Adipocyte (in vitro differentiated cells): ENCODE measurements at regions not wholly inside any gene's neighbourhood (a gene's known extent, or its start where the extent isn't known, plus 50 kb on each side); places are given as distances from the start of the nearest gene placed in this dataset.

Source experiments
- DNase-seq: peaks from one replicate; pipeline ENCODE4 v3.0.0-alpha.2; 2015; ENCODE audit warnings: low read depth
- H3K27me3 ChIP-seq: replicated peaks from 2 replicates; pipeline ENCODE4 v1.7.0; 2013; ENCODE audit warnings: mild to moderate bottlenecking, low read length, moderate library complexity; ENCODE audit not compliant: control insufficient read depth, insufficient read depth
- H3K36me3 ChIP-seq: 2 replicates; pipeline ENCODE4 v1.7.0; 2013; ENCODE audit warnings: low read length, mild to moderate bottlenecking, moderate library complexity; ENCODE audit not compliant: control insufficient read depth, insufficient read depth, severe bottlenecking
- H3K4me1 ChIP-seq: 2 replicates; pipeline ENCODE4 v1.7.0; 2013; ENCODE audit warnings: mild to moderate bottlenecking, low read length, moderate library complexity; ENCODE audit not compliant: control insufficient read depth, insufficient read depth
- H3K4me3 ChIP-seq: 2 replicates; pipeline ENCODE4 v1.7.0; 2013; ENCODE audit warnings: mild to moderate bottlenecking, low read length, moderate library complexity
- H3K9ac ChIP-seq: 2 replicates; pipeline ENCODE4 v1.7.0; 2013; ENCODE audit warnings: mild to moderate bottlenecking, low read length, moderate library complexity
- H3K9me3 ChIP-seq: 2 replicates; pipeline ENCODE4 v1.7.0; 2013; ENCODE audit warnings: mild to moderate bottlenecking, low read length, moderate library complexity; ENCODE audit not compliant: control insufficient read depth

GRCh38 chr5:88944751-88945531 lies 62.0 kb upstream of the MEF2C start:
- Histone ChIP-seq H3K27me3 (no peaks in the 10 kb centered on the region), H3K4me1 (peaks cover 13% of the 10 kb centered on the region), H3K4me3 (no peak overlapping the region), H3K36me3 (no peaks in the 10 kb centered on the region), H3K9ac (no peak overlapping the region), H3K9me3 (no peaks in the 10 kb centered on the region)
- DNase-seq, result peak; percentile 74

- no peak overlapping the region for H3K9ac ChIP-seq
- H3K36me3 ChIP-seq, result no peaks in the 10 kb centered on the region
- no peak for DNase-seq
- no peaks in the 10 kb centered on the region for H3K9me3 ChIP-seq
- H3K4me1 ChIP-seq, result peaks cover 13% of the 10 kb centered on the region
- H3K27me3 ChIP-seq, result no peaks in the 10 kb centered on the region
- no peak overlapping the region for H3K4me3 ChIP-seq
Observed at GRCh38 chr5:88941581-88941980, 58.6 kb upstream of the MEF2C start.

GRCh38 chr5:88940713-88941112 lies 57.7 kb upstream of the MEF2C start:
- DNase-seq, result peak; percentile 12

GRCh38 chr5:88939300-88939699 lies 56.3 kb upstream of the MEF2C start:
- peaks cover 13% of the 10 kb centered on the region for H3K4me1 ChIP-seq
- no peak for DNase-seq
- no peaks in the 10 kb centered on the region for H3K27me3 ChIP-seq
- no peaks in the 10 kb centered on the region for H3K9me3 ChIP-seq
- no peaks in the 10 kb centered on the region for H3K36me3 ChIP-seq
- no peak overlapping the region for H3K4me3 ChIP-seq
- H3K9ac ChIP-seq, result no peak overlapping the region

More at GRCh38 chr5:88940713-88941112, 57.7 kb upstream of the MEF2C start:
- no peaks in the 10 kb centered on the region for H3K36me3 ChIP-seq
- H3K9ac ChIP-seq, result no peak overlapping the region
- H3K4me3 ChIP-seq, result no peak overlapping the region
- H3K4me1 ChIP-seq, result peaks cover 13% of the 10 kb centered on the region
- no peaks in the 10 kb centered on the region for H3K27me3 ChIP-seq
- H3K9me3 ChIP-seq, result no peaks in the 10 kb centered on the region

GRCh38 chr5:88938488-88938887 lies 55.5 kb upstream of the MEF2C start:
- no peak overlapping the region for H3K4me3 ChIP-seq
- H3K4me1 ChIP-seq, result peaks cover 13% of the 10 kb centered on the region
- no peaks in the 10 kb centered on the region for H3K36me3 ChIP-seq
- DNase-seq, result no peak
- H3K9ac ChIP-seq, result no peak overlapping the region
- no peaks in the 10 kb centered on the region for H3K27me3 ChIP-seq
- H3K9me3 ChIP-seq, result no peaks in the 10 kb centered on the region

- Histone ChIP-seq H3K4me1 (peaks cover 5% of the 10 kb centered on the region), H3K27me3 (no peaks in the 10 kb centered on the region), H3K9ac (no peak overlapping the region), H3K9me3 (no peaks in the 10 kb centered on the region), H3K4me3 (no peak overlapping the region), H3K36me3 (no peaks in the 10 kb centered on the region)
- DNase-seq, result no peak
Observed at GRCh38 chr5:88937406-88937805, 54.4 kb upstream of the MEF2C start.

GRCh38 chr5:88934439-88934838 lies 51.5 kb upstream of the MEF2C start:
- no peak overlapping the region for H3K9ac ChIP-seq
- H3K4me3 ChIP-seq, result no peak overlapping the region
- no peaks in the 10 kb centered on the region for H3K36me3 ChIP-seq
- DNase-seq, result no peak
- H3K27me3 ChIP-seq, result no peaks in the 10 kb centered on the region
- H3K9me3 ChIP-seq, result no peaks in the 10 kb centered on the region
- no peaks in the 10 kb centered on the region for H3K4me1 ChIP-seq
